Activated B cell treated with CpG ODN at 0.5 μM for 24 hours (primary cell): ENCODE measurements at regions not wholly inside any gene's neighbourhood (a gene's known extent, or its start where the extent isn't known, plus 50 kb on each side); places are given as distances from the start of the nearest gene placed in this dataset.

ENCODE experiments used
- ATAC-seq: fragments of 200-7000 bp; cut with Tn5 transposase; one replicate; pipeline ENCODE4 v1.10.0; 2021; ENCODE audit warnings: low read depth, mild to moderate bottlenecking, moderate library complexity
- CTCF ChIA-PET: fragments of 350-600 bp; sonication (Branson Sonifier 250); formaldehyde crosslinking; loops from one replicate; lab custom pipeline; 2021; ENCODE audit warnings: antibody characterized with exemption; lab: Charles Lee
- POLR2A ChIA-PET: fragments of 350-600 bp; sonication (Branson Sonifier 250); formaldehyde crosslinking; loops from one replicate; lab custom pipeline; 2021; ENCODE audit warnings: antibody characterized with exemption; lab: Charles Lee
- DNase-seq: peaks from one replicate; pipeline ENCODE4 v3.0.0; 2022
- H3K27ac Mint-ChIP-seq: one replicate; pipeline ENCODE4 v1.8.0; 2020; ENCODE audit warnings: mixed read lengths
- H3K27me3 Mint-ChIP-seq: one replicate; pipeline ENCODE4 v1.8.0; 2021; ENCODE audit warnings: mixed read lengths
- H3K36me3 Mint-ChIP-seq: one replicate; pipeline ENCODE4 v1.8.0; 2021; ENCODE audit warnings: low read depth, mixed read lengths
- H3K4me1 Mint-ChIP-seq: one replicate; pipeline ENCODE4 v1.8.0; 2021; ENCODE audit warnings: mixed read lengths
- H3K4me3 Mint-ChIP-seq: one replicate; pipeline ENCODE4 v1.8.0; 2020; ENCODE audit warnings: mild to moderate bottlenecking, mixed read lengths
- H3K9me3 Mint-ChIP-seq: one replicate; pipeline ENCODE4 v1.8.0; 2020; ENCODE audit warnings: mixed read lengths
- intact Hi-C: fragments of 100-400 bp; cut with micrococcal nuclease; formaldehyde crosslinking; loops from one replicate; pipeline ENCODE4 v1.15.1; 2024
- TF ChIP-seq, protein P1 (sequence below): fragments of 200-600 bp; IDR thresholded peaks from one replicate; pipeline ENCODE4 v1.8.0; 2022; ENCODE audit warnings: antibody characterized with exemption, mild to moderate bottlenecking

DNA sequence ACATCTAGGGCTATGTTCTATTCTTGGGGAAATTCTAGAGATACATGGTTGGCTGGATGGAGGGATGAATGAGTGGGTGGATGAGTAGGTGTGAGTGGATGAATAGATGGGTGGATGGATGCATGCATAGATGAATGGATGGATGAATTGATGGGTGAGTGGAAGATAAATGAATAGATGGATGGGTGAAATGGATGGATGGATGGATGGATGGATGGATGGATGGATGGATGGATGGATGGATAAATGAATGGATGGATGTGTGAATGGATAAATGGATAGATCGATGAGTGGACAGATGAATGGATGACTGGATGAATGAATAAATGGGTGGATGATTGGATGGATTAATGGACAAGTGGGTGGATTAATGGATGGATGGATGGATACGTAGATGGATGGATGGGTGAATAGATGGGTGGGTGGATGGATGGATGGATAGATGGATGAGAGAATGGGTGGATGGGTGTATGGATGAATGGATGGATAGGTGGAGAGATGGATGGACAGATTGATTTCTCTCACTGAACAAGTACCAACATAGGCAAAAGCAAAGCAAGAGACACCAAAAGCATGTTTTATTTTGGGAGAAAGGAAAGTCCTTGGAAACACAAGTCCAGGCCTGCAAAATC lies 143.2 kb downstream of the TSHZ3 start:
- DNase-seq: no peak
- TF ChIP-seq, protein P1, sequence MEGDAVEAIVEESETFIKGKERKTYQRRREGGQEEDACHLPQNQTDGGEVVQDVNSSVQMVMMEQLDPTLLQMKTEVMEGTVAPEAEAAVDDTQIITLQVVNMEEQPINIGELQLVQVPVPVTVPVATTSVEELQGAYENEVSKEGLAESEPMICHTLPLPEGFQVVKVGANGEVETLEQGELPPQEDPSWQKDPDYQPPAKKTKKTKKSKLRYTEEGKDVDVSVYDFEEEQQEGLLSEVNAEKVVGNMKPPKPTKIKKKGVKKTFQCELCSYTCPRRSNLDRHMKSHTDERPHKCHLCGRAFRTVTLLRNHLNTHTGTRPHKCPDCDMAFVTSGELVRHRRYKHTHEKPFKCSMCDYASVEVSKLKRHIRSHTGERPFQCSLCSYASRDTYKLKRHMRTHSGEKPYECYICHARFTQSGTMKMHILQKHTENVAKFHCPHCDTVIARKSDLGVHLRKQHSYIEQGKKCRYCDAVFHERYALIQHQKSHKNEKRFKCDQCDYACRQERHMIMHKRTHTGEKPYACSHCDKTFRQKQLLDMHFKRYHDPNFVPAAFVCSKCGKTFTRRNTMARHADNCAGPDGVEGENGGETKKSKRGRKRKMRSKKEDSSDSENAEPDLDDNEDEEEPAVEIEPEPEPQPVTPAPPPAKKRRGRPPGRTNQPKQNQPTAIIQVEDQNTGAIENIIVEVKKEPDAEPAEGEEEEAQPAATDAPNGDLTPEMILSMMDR: no peak
- H3K36me3 Mint-ChIP-seq: no peaks in the 10 kb centered on the region
- intact Hi-C loops: no loop called here
- ChIA-PET POLR2A (no interaction called here), CTCF (no interaction called here)
- no peaks in the 10 kb centered on the region for H3K27me3 Mint-ChIP-seq
- no peak for ATAC-seq
- no peak overlapping the region for H3K27ac Mint-ChIP-seq
- no peak overlapping the region for H3K4me3 Mint-ChIP-seq
- H3K4me1 Mint-ChIP-seq: no peaks in the 10 kb centered on the region
- H3K9me3 Mint-ChIP-seq: no peaks in the 10 kb centered on the region

DNA sequence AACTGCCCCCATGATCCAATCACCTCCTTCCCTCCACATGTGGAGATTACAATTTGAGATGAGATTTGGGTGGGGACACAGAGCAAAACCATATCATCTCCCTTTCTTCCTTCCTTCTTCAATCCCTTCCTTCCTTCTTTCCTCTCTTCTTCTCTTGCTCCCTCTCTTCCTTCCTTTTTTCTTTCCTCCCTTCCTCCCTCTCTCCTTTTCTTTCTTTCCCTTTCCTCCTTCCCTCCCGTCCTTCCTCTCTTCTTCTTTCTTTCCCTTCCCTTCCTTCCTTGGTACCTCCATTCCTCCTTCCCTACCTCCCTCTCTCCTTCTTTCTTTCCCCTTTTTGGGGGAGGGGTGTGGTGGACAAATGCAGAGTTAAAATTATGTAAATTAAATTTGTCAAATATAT lies 145.1 kb downstream of the TSHZ3 start:
- Mint-ChIP-seq H3K9me3 (no peaks in the 10 kb centered on the region), H3K27me3 (no peaks in the 10 kb centered on the region), H3K4me1 (no peaks in the 10 kb centered on the region), H3K4me3 (no peak overlapping the region), H3K27ac (no peak overlapping the region), H3K36me3 (no peaks in the 10 kb centered on the region)
- ChIA-PET CTCF (no interaction called here), POLR2A (no interaction called here)
- intact Hi-C loops: no loop called here
- TF ChIP-seq, protein P1: no peak
- ATAC-seq: no peak
- no peak for DNase-seq

DNA sequence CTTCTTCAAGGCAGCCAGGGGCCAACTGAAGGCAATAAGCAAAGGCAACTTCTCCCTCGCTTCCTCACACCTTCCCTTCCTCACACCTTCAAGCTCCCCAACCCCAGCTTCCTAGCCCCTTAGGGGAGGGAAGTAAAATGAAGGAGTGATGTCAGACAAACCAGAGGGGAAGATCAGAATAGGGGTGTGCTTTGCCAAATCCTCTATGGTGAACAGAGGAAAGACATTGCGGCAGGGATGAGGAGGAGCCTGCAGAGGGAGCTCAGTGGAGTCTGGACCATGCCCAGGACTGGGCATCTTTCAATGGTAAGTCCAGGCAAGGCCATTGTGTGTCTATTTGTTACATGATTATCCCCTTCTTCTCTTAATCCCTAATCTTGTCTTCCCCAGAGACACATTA lies 164.0 kb downstream of the TSHZ3 start:
- H3K36me3 Mint-ChIP-seq: no peaks in the 10 kb centered on the region
- DNase-seq: no peak
- intact Hi-C loops: no loop called here
- no peak overlapping the region for H3K27ac Mint-ChIP-seq
- no peaks in the 10 kb centered on the region for H3K4me1 Mint-ChIP-seq
- POLR2A ChIA-PET: no interaction called here
- TF ChIP-seq, protein P1: no peak
- H3K9me3 Mint-ChIP-seq: peaks cover 7% of the 10 kb centered on the region
- no peaks in the 10 kb centered on the region for H3K27me3 Mint-ChIP-seq
- H3K4me3 Mint-ChIP-seq: no peak overlapping the region
- CTCF ChIA-PET: no interaction called here
- no peak for ATAC-seq

DNA sequence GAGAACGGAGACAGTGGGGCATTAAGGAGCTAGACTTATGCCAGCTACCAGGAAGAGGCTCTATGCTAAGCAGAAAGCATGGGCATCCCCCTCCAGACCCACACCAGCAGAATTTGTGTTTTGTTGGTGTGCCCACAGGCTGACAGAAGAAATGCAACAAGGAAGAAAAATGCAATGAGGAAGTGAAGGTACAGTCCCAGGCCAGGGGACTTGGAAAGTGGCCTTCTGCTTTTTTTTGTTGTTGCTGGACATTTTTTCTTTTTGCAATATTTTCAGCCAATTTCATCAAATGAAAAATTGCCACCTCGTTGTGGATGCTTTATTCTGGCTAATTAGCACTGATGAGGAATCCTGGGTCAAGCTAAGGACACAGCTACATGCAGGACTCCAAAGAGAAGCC lies 167.7 kb downstream of the TSHZ3 start:
- Mint-ChIP-seq H3K36me3 (no peaks in the 10 kb centered on the region), H3K27ac (no peak overlapping the region), H3K27me3 (no peaks in the 10 kb centered on the region), H3K4me3 (no peak overlapping the region), H3K9me3 (peaks cover 5% of the 10 kb centered on the region), H3K4me1 (no peaks in the 10 kb centered on the region)
- POLR2A ChIA-PET: no interaction called here
- TF ChIP-seq, protein P1: no peak
- ATAC-seq (no peak), DNase-seq (no peak)
- intact Hi-C loops: no loop called here
- CTCF ChIA-PET: no interaction called here

DNA sequence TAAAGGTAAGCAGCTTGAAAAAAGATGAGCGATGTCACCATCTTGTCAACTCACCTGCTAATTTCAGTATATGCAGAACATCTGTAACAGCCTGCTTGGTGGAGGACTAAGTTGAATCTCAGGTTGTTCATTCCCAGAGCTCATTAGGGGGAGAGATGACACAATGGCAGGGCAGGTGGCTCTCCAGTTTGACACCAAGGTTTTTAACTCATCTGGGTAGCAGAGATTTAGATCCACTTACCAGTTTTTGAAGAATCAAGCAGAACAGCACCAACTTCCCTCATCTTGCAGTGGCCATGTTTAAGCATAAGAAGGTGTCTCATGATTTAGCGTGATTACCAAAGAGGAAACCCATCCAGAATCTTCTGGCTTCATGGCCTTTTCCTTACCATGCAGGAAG lies 168.3 kb downstream of the TSHZ3 start:
- TF ChIP-seq, protein P1: no peak
- DNase-seq: no peak
- ATAC-seq: no peak
- no peak overlapping the region for H3K4me3 Mint-ChIP-seq
- peaks cover 5% of the 10 kb centered on the region for H3K9me3 Mint-ChIP-seq
- ChIA-PET CTCF (no interaction called here), POLR2A (no interaction called here)
- H3K27ac Mint-ChIP-seq: no peak overlapping the region
- intact Hi-C loops: no loop called here
- H3K27me3 Mint-ChIP-seq: no peaks in the 10 kb centered on the region
- H3K4me1 Mint-ChIP-seq: no peaks in the 10 kb centered on the region
- no peaks in the 10 kb centered on the region for H3K36me3 Mint-ChIP-seq
